ENCODE measurements at regions not wholly inside any gene's neighbourhood (a gene's known extent, or its start where the extent isn't known, plus 50 kb on each side); places are given as distances from the start of the nearest gene placed in this dataset.

DNA sequence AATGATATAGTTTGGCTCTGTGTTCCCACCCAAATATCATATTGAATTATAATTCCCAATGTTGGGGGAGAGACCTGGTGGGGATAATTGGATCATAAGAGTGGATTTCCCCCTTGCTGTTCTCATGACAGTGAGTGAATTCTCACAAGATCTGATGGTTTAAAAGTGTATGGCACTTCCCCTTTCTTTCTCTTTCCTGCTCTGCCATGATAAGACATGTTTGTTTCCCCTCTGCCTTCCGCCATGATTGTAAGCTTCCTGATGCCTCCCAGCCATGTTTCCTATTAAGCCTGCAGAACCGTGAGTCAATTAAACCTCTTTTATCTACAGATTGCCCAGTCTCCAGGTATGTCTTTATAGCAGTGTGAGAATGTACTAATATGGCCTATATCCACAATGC, 126.7 kb upstream of the GMNC start:
- no peak for DNase-seq
- no peak overlapping the region for H3K27ac ChIP-seq (ENCODE audit: low read depth in 1 of 2, low read length in 2 of 2)
- H2AFZ ChIP-seq (ENCODE audit: insufficient read depth, low read depth, low read length, poor library complexity, severe bottlenecking), result no peak overlapping the region
- H3K4me1 ChIP-seq (ENCODE audit: control insufficient read depth in 1 of 2, insufficient read depth in 2 of 2, low read length in 2 of 2), result no peaks in the 10 kb centered on the region
- no peaks in the 10 kb centered on the region for H4K20me1 ChIP-seq (ENCODE audit: insufficient read depth, low read length)
- TF ChIP-seq, protein P1, sequence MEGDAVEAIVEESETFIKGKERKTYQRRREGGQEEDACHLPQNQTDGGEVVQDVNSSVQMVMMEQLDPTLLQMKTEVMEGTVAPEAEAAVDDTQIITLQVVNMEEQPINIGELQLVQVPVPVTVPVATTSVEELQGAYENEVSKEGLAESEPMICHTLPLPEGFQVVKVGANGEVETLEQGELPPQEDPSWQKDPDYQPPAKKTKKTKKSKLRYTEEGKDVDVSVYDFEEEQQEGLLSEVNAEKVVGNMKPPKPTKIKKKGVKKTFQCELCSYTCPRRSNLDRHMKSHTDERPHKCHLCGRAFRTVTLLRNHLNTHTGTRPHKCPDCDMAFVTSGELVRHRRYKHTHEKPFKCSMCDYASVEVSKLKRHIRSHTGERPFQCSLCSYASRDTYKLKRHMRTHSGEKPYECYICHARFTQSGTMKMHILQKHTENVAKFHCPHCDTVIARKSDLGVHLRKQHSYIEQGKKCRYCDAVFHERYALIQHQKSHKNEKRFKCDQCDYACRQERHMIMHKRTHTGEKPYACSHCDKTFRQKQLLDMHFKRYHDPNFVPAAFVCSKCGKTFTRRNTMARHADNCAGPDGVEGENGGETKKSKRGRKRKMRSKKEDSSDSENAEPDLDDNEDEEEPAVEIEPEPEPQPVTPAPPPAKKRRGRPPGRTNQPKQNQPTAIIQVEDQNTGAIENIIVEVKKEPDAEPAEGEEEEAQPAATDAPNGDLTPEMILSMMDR (IDR thresholded peaks at IDR 0.05), result no peak
- Mint-ChIP-seq H3K36me3 (no peaks in the 10 kb centered on the region), H3K27ac (no peak overlapping the region), H3K27me3 (ENCODE audit: low read depth in 3 of 3) (no peaks in the 10 kb centered on the region), H3K4me3 (no peak overlapping the region), H3K9me3 (peaks cover 4 to 10% (median 8%) of the 10 kb centered on the region in 7 donors), H3K4me1 (no peaks in the 10 kb centered on the region)
- peaks cover 10 to 11% of the 10 kb centered on the region in 2 donors for H3K9me3 ChIP-seq (replicated peaks in 1 of 2; ENCODE audit: control insufficient read depth in 1 of 2, insufficient read depth in 1 of 2, low read length in 2 of 2)
- H3K4me3 ChIP-seq (replicated peaks in 1 of 3; ENCODE audit: low read depth in 2 of 3, low read length in 3 of 3), result no peak overlapping the region
- H3K9ac ChIP-seq (ENCODE audit: insufficient read depth, low read length, poor library complexity, severe bottlenecking), result no peak overlapping the region
- no peaks in the 10 kb centered on the region for H3K27me3 ChIP-seq (ENCODE audit: control insufficient read depth in 2 of 2, insufficient read depth in 2 of 2, low read length in 2 of 2)
- H3K4me2 ChIP-seq (replicated peaks; ENCODE audit: extremely low read depth, low read length, poor library complexity, severe bottlenecking), result no peak overlapping the region
- H3K79me2 ChIP-seq (ENCODE audit: insufficient read depth, low read length), result no peaks in the 10 kb centered on the region
- intact Hi-C loops (cut with micrococcal nuclease), result no loop called here
- no peaks in the 10 kb centered on the region for H3K36me3 ChIP-seq (replicated peaks in 1 of 2; ENCODE audit: control insufficient read depth in 1 of 2, insufficient read depth in 2 of 2, low read length in 2 of 2)
- WGBS (ENCODE audit: insufficient coverage), result no CpG with 5 or more reads among the region's 2 CpGs

- no peak overlapping the region for H3K9ac ChIP-seq (ENCODE audit: insufficient read depth, low read length, poor library complexity, severe bottlenecking)
- H3K27ac ChIP-seq (ENCODE audit: low read depth in 1 of 2, low read length in 2 of 2), result no peak overlapping the region
- Mint-ChIP-seq H3K27me3 (ENCODE audit: low read depth in 3 of 3) (no peaks in the 10 kb centered on the region), H3K9me3 (peaks cover 4 to 10% (median 8%) of the 10 kb centered on the region in 7 donors), H3K27ac (no peak overlapping the region), H3K4me3 (no peak overlapping the region), H3K4me1 (no peaks in the 10 kb centered on the region), H3K36me3 (no peaks in the 10 kb centered on the region)
- H3K9me3 ChIP-seq (replicated peaks in 1 of 2; ENCODE audit: control insufficient read depth in 1 of 2, insufficient read depth in 1 of 2, low read length in 2 of 2), result peaks cover 10 to 11% of the 10 kb centered on the region in 2 donors
- no peaks in the 10 kb centered on the region for H3K79me2 ChIP-seq (ENCODE audit: insufficient read depth, low read length)
- no peak for DNase-seq
- H3K36me3 ChIP-seq (replicated peaks in 1 of 2; ENCODE audit: control insufficient read depth in 1 of 2, insufficient read depth in 2 of 2, low read length in 2 of 2), result no peaks in the 10 kb centered on the region
- H3K27me3 ChIP-seq (ENCODE audit: control insufficient read depth in 2 of 2, insufficient read depth in 2 of 2, low read length in 2 of 2), result no peaks in the 10 kb centered on the region
- H3K4me2 ChIP-seq (replicated peaks; ENCODE audit: extremely low read depth, low read length, poor library complexity, severe bottlenecking), result no peak overlapping the region
- no peak overlapping the region for H2AFZ ChIP-seq (ENCODE audit: insufficient read depth, low read depth, low read length, poor library complexity, severe bottlenecking)
- TF ChIP-seq, protein P1 (IDR thresholded peaks at IDR 0.05), result no peak
- no peaks in the 10 kb centered on the region for H4K20me1 ChIP-seq (ENCODE audit: insufficient read depth, low read length)
- H3K4me1 ChIP-seq (ENCODE audit: control insufficient read depth in 1 of 2, insufficient read depth in 2 of 2, low read length in 2 of 2), result no peaks in the 10 kb centered on the region
- no peak overlapping the region for H3K4me3 ChIP-seq (replicated peaks in 1 of 3; ENCODE audit: low read depth in 2 of 3, low read length in 3 of 3)
- intact Hi-C loops (cut with micrococcal nuclease), result no loop called here
- 90% methylated on average over 1 of the region's 2 CpGs for WGBS (ENCODE audit: insufficient coverage)
Observed at GRCh38 chr3:190988102-190988501, 125.6 kb upstream of the GMNC start.

All from CD14-positive monocyte (primary cell).